Esophagus squamous epithelium (tissue), 5 donors: ENCODE measurements at regions not wholly inside any gene's neighbourhood (a gene's known extent, or its start where the extent isn't known, plus 50 kb on each side); places are given as distances from the start of the nearest gene placed in this dataset.

Experiments
- DNase-seq: peaks from one replicate; lab custom pipeline; 2025; lab: John Stamatoyannopoulos, UW
- H3K27ac ChIP-seq, 4 donors: fragments of 200-600 bp; sonication (generic); one replicate each; pipeline ENCODE4 v1.5.1; 2016 to 2019; ENCODE audit warnings: mild to moderate bottlenecking in 1 of 4
- H3K27me3 ChIP-seq, 4 donors: fragments of 200-600 bp; sonication (generic); 1 replicate in 3 of 4; 2 replicates in 1 of 4; pipeline versions ENCODE4 v1.5.1 to v1.6.0; 2017 to 2021; ENCODE audit warnings: antibody characterized with exemption in 1 of 4
- H3K36me3 ChIP-seq, 3 donors: fragments of 200-600 bp; sonication (generic); one replicate each; pipeline ENCODE4 v1.5.1; 2016 to 2019
- H3K4me1 ChIP-seq, 3 donors: fragments of 200-600 bp; sonication (generic); one replicate each; pipeline ENCODE4 v1.5.1; 2017 to 2019
- H3K4me3 ChIP-seq, 4 donors: fragments of 200-600 bp; sonication (generic); 1 replicate in 3 of 4; 2 replicates in 1 of 4; pipeline ENCODE4 v1.5.1; 2016 to 2019; ENCODE audit warnings: mild to moderate bottlenecking in 2 of 4, moderate library complexity in 1 of 4
- H3K9me3 ChIP-seq, 3 donors: fragments of 200-600 bp; sonication (generic); one replicate each; pipeline ENCODE4 v1.5.1; 2016 to 2019
- CTCF ChIP-seq, 6 experiments: fragments of 450-650 bp in 4 of 6; fragments of 200-600 bp in 2 of 6; sonication (generic) in 2 of 6; IDR thresholded peaks; one replicate each; pipeline ENCODE4 v1.5.1; 2016 to 2019; ENCODE audit warnings: antibody characterized with exemption in 6 of 6, mild to moderate bottlenecking in 4 of 6, moderate library complexity in 4 of 6
- POLR2A ChIP-seq, 4 donors: fragments of 450-650 bp; IDR thresholded peaks; one replicate each; pipeline ENCODE4 v1.6.1; 2017; ENCODE audit warnings: antibody characterized with exemption in 4 of 4, mild to moderate bottlenecking in 4 of 4, moderate library complexity in 3 of 4
- WGBS, 2 donors: methylation state at CpG; one replicate each; pipeline ENCODE4 v1.1.5; 2018; 5-methylcytosine and 5-hydroxymethylcytosine counted together
- intact Hi-C: fragments of 100-400 bp; cut with DNase I; formaldehyde crosslinking; loops from one replicate; pipeline ENCODE4 v1.15.0; 2022
- donor health status: DM: yes; HTN: yes; CAD: no.

DNA sequence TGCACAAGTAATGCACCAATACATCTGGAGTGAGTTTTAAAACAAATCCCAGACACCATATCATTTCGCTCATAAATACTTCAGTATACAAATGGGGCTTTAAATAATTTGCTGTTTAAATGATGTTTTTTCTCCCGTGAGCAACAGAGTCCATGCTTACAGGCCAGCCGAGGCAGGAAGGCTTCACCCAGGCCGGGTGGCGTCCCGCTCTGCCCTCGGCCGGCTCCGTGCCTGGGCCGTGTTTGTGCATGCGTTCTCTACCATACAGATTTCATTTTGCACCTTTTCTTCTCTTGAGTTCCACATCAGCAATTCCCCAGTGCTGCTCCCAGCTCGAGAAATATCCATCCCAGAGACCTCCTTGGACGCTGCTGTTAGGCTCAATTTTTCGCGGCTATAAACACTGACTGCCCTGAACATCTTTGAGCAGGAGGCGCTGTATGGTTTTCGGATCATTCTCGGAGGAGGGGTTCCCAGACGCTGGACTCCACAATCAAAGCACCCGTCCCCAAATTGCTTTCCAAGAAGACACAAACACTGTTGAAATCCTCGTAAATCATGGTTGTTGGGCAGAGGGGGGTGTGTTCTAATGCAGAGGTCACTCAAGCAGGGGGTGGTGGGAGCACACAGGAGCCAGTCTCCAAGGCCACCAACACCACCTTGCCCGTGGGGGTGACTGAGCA lies 91.6 kb downstream of the MICALL2 start:
- H3K4me3 ChIP-seq, result no peak overlapping the region
- peaks cover 12 to 85% (median 24%) of the 10 kb centered on the region in 4 donors for H3K27me3 ChIP-seq
- intact Hi-C loops, result no loop called here
- no peaks in the 10 kb centered on the region for H3K36me3 ChIP-seq
- H3K4me1 ChIP-seq, result peaks cover 0 to 11% (median 4%) of the 10 kb centered on the region in 3 donors
- 36 to 40% methylated on average over 18 to 20 of the region's 22 CpGs for WGBS, 2 donors
- H3K9me3 ChIP-seq, result peaks cover 0 to 7% (median 0%) of the 10 kb centered on the region in 3 donors
- no peak for DNase-seq
- no peak overlapping the region for H3K27ac ChIP-seq
- TF ChIP-seq POLR2A (IDR thresholded peaks at IDR 0.05), result no peak
- no peak for TF ChIP-seq CTCF (IDR thresholded peaks at IDR 0.05)

DNA sequence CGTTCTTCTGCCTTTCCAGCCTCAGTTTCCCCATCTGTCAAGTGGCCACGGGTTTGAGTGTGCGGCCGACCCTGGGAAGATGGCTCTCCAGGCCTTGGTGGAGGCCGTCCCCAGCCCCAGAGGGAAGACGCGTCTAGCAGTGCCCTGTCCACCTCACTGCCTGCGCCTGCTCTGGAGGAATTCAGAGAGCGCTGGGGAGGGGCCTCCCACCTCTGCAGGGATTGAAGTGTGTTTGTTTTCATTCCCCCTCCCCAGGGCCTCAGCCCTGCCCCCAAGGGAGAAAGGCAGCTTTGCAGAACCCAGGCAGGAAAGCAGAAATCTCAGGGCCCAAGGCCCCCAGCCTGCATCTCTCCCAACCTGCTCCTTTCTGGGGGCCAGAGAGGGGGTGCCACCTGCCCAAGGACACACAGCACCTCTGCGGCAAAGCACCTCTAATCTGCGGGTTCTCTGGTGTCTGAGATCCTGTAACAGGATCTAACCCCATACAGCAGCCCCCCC lies 91.0 kb downstream of the MICALL2 start:
- Histone ChIP-seq H3K27me3 (peaks cover 12 to 91% (median 24%) of the 10 kb centered on the region in 4 donors), H3K27ac (no peak overlapping the region)
- 27 to 40% methylated on average over 4 of the region's 11 CpGs for WGBS, 2 donors

GRCh38 chr7:1368682-1369571 lies 90.3 kb downstream of the MICALL2 start:
- peaks cover 12 to 98% (median 24%) of the 10 kb centered on the region in 4 donors for H3K27me3 ChIP-seq
- DNase-seq, result no peak
- peaks cover 0 to 7% (median 0%) of the 10 kb centered on the region in 3 donors for H3K9me3 ChIP-seq
- no peak overlapping the region for H3K27ac ChIP-seq
- peaks cover 0 to 11% (median 4%) of the 10 kb centered on the region in 3 donors for H3K4me1 ChIP-seq
- H3K36me3 ChIP-seq, result no peaks in the 10 kb centered on the region
- WGBS, 2 donors, result 0 to 2% methylated on average over 2 to 11 of the region's 74 CpGs
- intact Hi-C loops, result no loop called here
- TF ChIP-seq POLR2A (IDR thresholded peaks at IDR 0.05), result no peak
- TF ChIP-seq CTCF (IDR thresholded peaks at IDR 0.05), result no peak
- peak overlapping the region in 1 of 4 donors; percentile 43 for H3K4me3 ChIP-seq

More for the DNA sequence above, 91.0 kb downstream of the MICALL2 start:
- TF ChIP-seq POLR2A (IDR thresholded peaks at IDR 0.05) (no peak), CTCF (IDR thresholded peaks at IDR 0.05) (no peak)
- Histone ChIP-seq H3K9me3 (peaks cover 0 to 7% (median 0%) of the 10 kb centered on the region in 3 donors), H3K4me1 (peaks cover 0 to 11% (median 4%) of the 10 kb centered on the region in 3 donors), H3K36me3 (no peaks in the 10 kb centered on the region), H3K4me3 (no peak overlapping the region)
- intact Hi-C loops, result no loop called here
- DNase-seq, result no peak

DNA sequence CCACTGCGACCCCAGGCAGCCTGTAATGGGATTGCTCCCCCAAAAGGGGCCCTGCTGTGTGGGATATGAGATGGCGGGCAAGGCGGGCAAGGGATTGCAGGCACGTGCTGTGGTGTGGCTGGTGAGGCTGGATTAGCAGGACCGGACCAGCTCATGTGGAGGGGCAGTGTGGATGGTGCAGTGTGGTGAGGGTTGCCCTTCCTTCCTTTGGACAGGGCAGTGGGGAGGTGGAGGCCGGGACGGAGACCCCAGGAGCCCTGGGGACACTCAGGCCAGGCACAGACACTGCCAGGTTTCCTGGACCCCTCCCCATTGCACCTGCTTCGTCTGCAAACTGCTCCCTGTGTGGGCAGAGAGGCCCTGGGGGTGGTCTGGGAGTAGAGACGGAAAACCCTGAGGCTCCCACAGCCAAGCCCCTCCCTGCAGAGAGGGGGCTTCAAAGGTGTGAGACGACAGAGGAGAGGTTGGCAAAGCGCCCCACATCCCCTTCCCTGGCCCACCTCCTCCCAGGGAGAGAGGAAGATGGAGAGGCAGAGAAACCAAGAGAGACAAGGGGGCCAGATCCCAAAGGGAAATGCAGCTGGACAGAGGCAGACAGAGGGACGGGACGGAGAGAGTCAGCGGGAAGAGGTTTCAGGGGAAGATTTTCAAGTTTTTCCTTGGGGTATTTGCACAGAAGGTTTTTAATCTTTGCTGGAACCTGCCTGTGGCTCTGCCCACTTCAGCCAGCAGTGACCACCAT lies 89.2 kb downstream of the MICALL2 start:
- Histone ChIP-seq H3K4me3 (no peak overlapping the region), H3K27ac (no peak overlapping the region), H3K9me3 (peaks cover 0 to 7% (median 0%) of the 10 kb centered on the region in 3 donors), H3K27me3 (peaks cover 12 to 97% (median 24%) of the 10 kb centered on the region in 4 donors), H3K36me3 (no peaks in the 10 kb centered on the region), H3K4me1 (peaks cover 0 to 11% (median 4%) of the 10 kb centered on the region in 3 donors)
- intact Hi-C loops, result no loop called here
- no peak for DNase-seq
- 18% methylated on average over 6 to 10 of the region's 14 CpGs for WGBS, 2 donors
- TF ChIP-seq POLR2A (IDR thresholded peaks at IDR 0.05), result no peak
- no peak for TF ChIP-seq CTCF (IDR thresholded peaks at IDR 0.05)
